ENCODE measurements at regions not wholly inside any gene's neighbourhood (a gene's known extent, or its start where the extent isn't known, plus 50 kb on each side); places are given as distances from the start of the nearest gene placed in this dataset.

DNA sequence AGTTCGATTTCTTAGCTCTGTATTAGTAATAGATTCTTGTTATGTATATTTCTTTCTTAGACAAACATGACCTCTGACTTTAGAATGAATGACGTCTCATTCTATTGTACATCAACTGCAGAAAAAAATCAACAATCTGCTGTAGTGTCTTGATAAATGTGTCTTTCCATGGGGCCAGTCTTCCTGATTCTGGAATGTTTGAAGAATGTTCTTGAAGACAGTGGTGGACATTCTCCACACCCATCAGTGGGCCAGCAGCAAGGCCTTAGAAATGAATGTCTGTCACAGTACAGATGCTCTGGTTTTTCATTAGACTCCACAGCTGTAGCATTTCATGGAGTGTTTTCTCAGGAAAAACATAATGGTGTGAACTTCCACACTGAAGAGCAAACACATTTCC lies 63.2 kb upstream of the FAM47B start:
- no peak for DNase-seq (ENCODE audit: extremely low spot score)
- CTCF ChIA-PET: no interaction called here
- POLR2A ChIA-PET: no interaction called here
- TF ChIP-seq, protein P1, sequence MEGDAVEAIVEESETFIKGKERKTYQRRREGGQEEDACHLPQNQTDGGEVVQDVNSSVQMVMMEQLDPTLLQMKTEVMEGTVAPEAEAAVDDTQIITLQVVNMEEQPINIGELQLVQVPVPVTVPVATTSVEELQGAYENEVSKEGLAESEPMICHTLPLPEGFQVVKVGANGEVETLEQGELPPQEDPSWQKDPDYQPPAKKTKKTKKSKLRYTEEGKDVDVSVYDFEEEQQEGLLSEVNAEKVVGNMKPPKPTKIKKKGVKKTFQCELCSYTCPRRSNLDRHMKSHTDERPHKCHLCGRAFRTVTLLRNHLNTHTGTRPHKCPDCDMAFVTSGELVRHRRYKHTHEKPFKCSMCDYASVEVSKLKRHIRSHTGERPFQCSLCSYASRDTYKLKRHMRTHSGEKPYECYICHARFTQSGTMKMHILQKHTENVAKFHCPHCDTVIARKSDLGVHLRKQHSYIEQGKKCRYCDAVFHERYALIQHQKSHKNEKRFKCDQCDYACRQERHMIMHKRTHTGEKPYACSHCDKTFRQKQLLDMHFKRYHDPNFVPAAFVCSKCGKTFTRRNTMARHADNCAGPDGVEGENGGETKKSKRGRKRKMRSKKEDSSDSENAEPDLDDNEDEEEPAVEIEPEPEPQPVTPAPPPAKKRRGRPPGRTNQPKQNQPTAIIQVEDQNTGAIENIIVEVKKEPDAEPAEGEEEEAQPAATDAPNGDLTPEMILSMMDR (IDR thresholded peaks at IDR 0.05; ENCODE audit: control extremely low read depth, extremely low read depth, low read depth, missing control alignments): no peak

DNA sequence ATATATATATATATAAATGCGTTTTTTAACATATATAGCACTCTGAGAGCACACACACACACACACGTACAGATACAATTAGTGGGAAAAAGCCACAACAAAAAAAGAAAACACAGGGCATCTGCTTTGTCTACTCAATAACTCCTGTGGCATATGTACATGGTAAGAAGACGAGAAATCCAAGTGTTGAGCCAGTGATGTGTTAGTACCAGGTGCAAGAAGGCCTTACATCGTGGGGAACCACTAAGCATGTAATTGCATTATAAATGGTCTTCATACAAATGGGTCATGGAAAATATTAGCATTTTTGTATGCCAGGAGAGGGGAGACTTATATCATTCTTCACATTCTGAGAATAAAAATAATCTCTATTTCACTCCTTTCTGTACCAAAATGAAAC lies 62.7 kb upstream of the FAM47B start:
- CTCF ChIA-PET: no interaction called here
- POLR2A ChIA-PET: no interaction called here

DNA sequence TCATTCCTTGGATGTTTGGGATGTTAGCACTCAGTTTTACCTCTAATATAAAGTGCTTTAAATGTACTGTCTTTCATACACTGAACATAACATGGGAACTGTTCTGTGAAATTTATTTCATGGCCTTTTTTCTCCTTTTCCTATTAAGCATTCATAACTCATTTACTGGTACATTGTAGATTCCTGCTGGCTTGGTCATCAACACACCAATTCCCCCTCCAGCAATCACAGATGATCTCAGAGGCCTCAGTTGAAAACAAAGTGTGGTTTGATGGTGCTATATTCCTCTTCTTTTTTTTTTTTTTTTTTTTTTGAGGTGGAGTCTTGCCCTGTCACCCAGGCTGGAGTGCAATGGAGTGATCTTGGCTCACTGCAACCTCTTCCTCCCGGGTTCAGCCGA lies 61.9 kb upstream of the FAM47B start:
- ChIA-PET CTCF (no interaction called here), POLR2A (no interaction called here)
- TF ChIP-seq, protein P1 (IDR thresholded peaks at IDR 0.05; ENCODE audit: control extremely low read depth, extremely low read depth, low read depth, missing control alignments): no peak
- no peak for DNase-seq (ENCODE audit: extremely low spot score)

More for the DNA sequence above, 62.7 kb upstream of the FAM47B start:
- DNase-seq (ENCODE audit: extremely low spot score): no peak
- TF ChIP-seq, protein P1 (IDR thresholded peaks at IDR 0.05; ENCODE audit: control extremely low read depth, extremely low read depth, low read depth, missing control alignments): no peak

DNA sequence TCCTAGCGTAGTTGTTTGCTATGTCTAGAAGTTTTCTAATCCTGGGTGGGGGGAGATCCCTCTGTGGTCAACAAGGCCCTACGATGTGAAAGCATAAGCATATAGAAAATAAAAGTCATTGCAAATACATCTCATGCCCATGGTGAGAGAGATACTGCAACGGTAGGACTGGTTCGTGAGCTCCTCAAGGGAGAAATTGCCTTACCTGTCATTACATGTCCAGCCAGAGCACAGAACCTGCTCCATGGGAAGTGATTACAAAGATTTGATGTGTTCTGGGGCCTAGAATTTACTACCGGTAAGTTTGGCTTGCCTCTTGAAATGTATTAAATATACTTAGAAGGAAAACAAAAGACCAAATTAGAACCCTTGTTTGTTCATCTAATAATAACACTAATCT lies 60.9 kb upstream of the FAM47B start:
- TF ChIP-seq, protein P1 (IDR thresholded peaks at IDR 0.05; ENCODE audit: control extremely low read depth, extremely low read depth, low read depth, missing control alignments): no peak
- ChIA-PET CTCF (no interaction called here), POLR2A (no interaction called here)
- no peak for DNase-seq (ENCODE audit: extremely low spot score)

DNA sequence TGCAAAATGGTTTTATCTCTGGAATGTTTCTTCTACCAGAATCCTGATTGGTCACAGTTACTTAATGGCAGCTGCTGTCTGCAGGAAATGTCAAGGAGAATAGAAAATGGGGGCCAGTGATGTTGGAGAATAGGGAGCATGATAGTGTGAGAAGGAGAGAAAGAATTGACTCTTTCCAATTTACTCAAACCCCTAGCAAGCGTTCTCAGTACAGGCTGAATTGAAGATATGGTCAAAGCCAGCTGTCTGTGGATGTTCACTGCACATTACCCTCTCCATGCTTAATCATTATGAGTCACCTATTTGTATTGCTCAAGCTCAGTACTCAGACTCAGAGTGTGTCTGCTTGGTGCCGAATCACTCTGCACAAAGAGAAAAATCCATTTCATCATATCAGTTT lies 57.8 kb upstream of the FAM47B start:
- DNase-seq (ENCODE audit: extremely low spot score): no peak
- TF ChIP-seq, protein P1 (IDR thresholded peaks at IDR 0.05; ENCODE audit: control extremely low read depth, extremely low read depth, low read depth, missing control alignments): no peak
- ChIA-PET POLR2A (no interaction called here), CTCF (interaction anchor here (1.6 kb wide), 1 partner anchor 10 kb away, joined by 3 read pairs; no protein-coding TSS in a partner anchor)

DNA sequence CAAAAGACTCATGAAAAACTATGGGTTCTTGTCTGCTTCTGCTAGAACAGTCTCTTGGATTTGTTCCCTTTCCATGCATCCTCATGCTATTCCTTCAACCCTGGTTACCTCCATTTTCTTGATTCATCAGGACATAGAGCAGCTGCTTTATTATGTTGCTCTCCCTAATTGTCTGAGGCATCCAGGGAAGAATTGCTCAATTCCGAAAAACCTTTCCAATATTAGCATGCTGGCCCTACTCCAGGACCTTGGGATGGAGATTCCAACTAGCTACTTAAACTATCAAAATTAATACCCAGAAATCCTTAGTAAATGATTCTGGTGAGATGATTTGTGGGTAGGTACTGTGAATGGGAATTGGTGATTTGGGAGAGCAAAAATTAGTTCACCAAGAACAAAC lies 56.6 kb upstream of the FAM47B start:
- CTCF ChIA-PET: no interaction called here
- POLR2A ChIA-PET: no interaction called here
- TF ChIP-seq, protein P1 (IDR thresholded peaks at IDR 0.05; ENCODE audit: control extremely low read depth, extremely low read depth, low read depth, missing control alignments): no peak
- no peak for DNase-seq (ENCODE audit: extremely low spot score)

DNA sequence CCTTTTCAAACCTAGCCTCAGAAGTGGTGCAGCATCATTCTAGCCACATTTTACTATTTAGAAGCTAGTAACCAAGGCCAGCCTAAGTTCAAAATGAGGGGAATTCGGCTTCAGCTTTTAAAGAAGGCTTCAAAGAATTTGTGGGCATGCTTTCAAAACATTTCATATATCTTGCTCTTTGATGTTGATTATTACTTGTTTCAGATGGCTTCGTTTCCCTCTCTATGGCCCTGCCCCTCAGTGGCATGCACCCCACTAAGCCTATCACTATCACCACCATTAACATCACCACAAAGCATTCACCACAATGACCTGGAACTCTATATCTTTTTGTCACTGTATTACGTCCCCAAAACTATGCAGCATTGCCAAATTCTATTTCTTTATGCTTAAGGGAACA lies 51.2 kb upstream of the FAM47B start:
- ChIA-PET CTCF (no interaction called here), POLR2A (no interaction called here)
- TF ChIP-seq, protein P1 (IDR thresholded peaks at IDR 0.05; ENCODE audit: control extremely low read depth, extremely low read depth, low read depth, missing control alignments): no peak
- DNase-seq (ENCODE audit: extremely low spot score): no peak

All from GM10248 (cell line).